ENCODE measurements at regions not wholly inside any gene's neighbourhood (a gene's known extent, or its start where the extent isn't known, plus 50 kb on each side); places are given as distances from the start of the nearest gene placed in this dataset.
A peak's percentile ranks its signal among the peaks of the same experiment; 100 is the strongest.

- H3K4me1 ChIP-seq (ENCODE audit: control insufficient read depth, insufficient read depth, low read length) = peaks cover 14% of the 10 kb centered on the region
- peaks cover 0 to 7% of the 10 kb centered on the region in 2 donors for H3K27me3 ChIP-seq (ENCODE audit: control insufficient read depth in 1 of 2, insufficient read depth in 2 of 2, low read length in 2 of 2)
- H3K27ac ChIP-seq (ENCODE audit: low read length) = no peak overlapping the region
- no peak overlapping the region for H3K9ac ChIP-seq (ENCODE audit: low read length in 2 of 2)
- no peaks in the 10 kb centered on the region for H3K9me3 ChIP-seq (ENCODE audit: control insufficient read depth in 2 of 2, low read length in 2 of 2)
- H3K36me3 ChIP-seq (ENCODE audit: control insufficient read depth in 2 of 2, insufficient read depth in 2 of 2, low read length in 2 of 2) = no peaks in the 10 kb centered on the region
- H3K4me3 ChIP-seq (ENCODE audit: low read length in 2 of 2) = no peak overlapping the region
Measured at GRCh38 chr1:38563942-38564735, 295.4 kb downstream of the RRAGC start.

DNA sequence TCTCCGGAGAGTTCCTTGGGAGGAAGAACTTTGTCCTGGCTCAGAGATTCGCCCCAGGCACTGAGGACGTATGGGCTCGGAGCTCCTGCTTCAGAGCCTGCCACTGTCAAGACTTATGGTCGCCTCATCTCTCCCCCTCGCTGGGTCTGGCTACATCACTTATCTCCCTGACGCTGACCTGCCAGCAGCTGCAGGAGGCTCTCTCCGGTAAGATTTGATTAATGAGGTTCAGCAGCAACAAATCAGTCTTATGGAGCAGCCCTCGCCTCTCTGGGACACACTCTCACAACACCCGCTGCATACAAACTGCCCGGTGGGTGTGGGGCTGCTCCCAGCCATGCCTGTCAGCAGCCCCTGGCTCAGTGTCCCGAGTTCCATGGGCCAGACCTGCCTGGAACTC, 297.8 kb downstream of the RRAGC start:
- Histone ChIP-seq H3K4me3 (ENCODE audit: low read length in 2 of 2) (no peak overlapping the region), H3K27me3 (ENCODE audit: control insufficient read depth in 1 of 2, insufficient read depth in 2 of 2, low read length in 2 of 2) (peaks cover 0 to 7% of the 10 kb centered on the region in 2 donors), H3K9me3 (ENCODE audit: control insufficient read depth in 2 of 2, low read length in 2 of 2) (no peaks in the 10 kb centered on the region), H3K4me1 (ENCODE audit: control insufficient read depth, insufficient read depth, low read length) (peaks cover 16% of the 10 kb centered on the region), H3K9ac (ENCODE audit: low read length in 2 of 2) (no peak overlapping the region), H3K36me3 (ENCODE audit: control insufficient read depth in 2 of 2, insufficient read depth in 2 of 2, low read length in 2 of 2) (no peaks in the 10 kb centered on the region), H3K27ac (ENCODE audit: low read length) (no peak overlapping the region)

DNA sequence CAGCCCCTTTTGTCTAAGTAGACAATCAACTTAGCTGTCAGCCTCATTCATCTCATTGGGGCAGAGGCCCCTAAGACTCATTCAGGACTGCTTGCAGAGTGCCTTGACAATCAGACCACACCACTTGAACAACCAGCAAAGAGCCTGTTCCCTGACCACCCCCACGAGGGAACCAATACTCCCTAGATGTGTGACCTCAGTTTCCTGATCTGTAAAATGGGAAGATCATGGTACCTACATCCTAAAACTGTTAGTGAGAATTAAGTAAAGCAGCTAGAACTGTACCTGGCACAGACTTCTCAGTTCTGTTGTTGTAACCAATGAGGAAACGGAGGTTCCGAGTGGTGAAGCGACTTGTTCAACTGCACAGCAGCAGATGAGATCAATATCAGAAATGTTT, 298.5 kb downstream of the RRAGC start:
- Histone ChIP-seq H3K9ac (ENCODE audit: low read length in 2 of 2) (no peak overlapping the region), H3K27ac (ENCODE audit: low read length) (no peak overlapping the region), H3K36me3 (ENCODE audit: control insufficient read depth in 2 of 2, insufficient read depth in 2 of 2, low read length in 2 of 2) (no peaks in the 10 kb centered on the region), H3K9me3 (ENCODE audit: control insufficient read depth in 2 of 2, low read length in 2 of 2) (no peaks in the 10 kb centered on the region), H3K27me3 (ENCODE audit: control insufficient read depth in 1 of 2, insufficient read depth in 2 of 2, low read length in 2 of 2) (peaks cover 0 to 5% of the 10 kb centered on the region in 2 donors), H3K4me3 (ENCODE audit: low read length in 2 of 2) (no peak overlapping the region), H3K4me1 (ENCODE audit: control insufficient read depth, insufficient read depth, low read length) (peaks cover 16% of the 10 kb centered on the region)

DNA sequence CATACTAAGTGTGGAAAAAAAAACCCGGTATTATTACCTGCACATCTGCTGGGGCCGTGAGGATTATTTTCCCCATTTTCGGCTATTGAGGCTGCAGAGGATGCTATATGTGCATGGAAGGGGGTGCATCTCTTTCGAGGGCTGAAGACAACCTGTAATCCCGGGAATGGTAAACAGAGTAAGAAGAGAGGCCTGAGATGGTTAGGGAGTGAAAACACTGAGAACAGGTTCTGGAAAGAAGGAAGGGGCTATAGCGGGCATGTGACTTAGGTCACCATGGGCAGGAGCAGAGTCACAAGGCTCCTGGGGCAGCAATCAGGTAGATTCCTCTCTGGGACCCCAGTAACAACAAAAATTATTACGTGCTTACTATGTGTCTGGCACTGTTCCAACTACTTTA, 299.1 kb downstream of the RRAGC start:
- Histone ChIP-seq H3K4me1 (ENCODE audit: control insufficient read depth, insufficient read depth, low read length) (peaks cover 16% of the 10 kb centered on the region), H3K27me3 (ENCODE audit: control insufficient read depth in 1 of 2, insufficient read depth in 2 of 2, low read length in 2 of 2) (peaks cover 0 to 5% of the 10 kb centered on the region in 2 donors)

DNA sequence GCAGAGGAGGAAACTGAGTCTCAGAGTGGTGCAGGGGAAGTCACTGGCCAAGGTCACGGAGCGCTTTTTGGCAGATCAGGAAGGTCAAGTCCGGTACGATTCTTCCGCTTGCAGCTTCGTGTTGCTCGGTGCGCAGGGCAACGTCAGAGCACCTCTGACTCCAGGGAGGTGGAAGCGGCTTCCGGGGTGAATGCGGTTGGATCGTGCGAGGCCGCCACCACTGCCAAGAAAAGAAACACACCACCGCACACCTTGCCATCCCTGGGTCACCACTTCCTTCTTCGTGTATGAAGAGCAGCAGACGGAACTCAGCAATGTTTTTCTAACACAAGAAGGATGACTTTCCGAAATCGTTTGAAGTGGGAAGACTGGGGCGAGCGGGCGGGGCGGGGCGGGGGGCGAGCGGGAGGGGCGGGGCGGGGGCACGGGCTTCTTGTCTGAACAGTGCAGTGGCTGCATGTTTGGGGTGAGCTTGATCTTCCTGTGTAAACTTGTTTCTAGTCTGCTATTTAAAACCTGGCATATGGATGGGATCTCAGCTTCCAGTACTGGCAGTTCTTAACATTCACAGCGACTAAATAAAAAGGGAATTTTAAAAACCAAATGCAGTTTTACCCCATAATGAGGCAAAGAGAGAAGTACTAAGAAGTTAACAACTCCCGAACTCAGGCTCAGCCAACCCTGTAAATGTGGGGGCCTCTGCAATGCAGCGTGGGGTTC, 300.0 kb downstream of the RRAGC start:
- Histone ChIP-seq H3K4me3 (ENCODE audit: low read length in 2 of 2) (peak overlapping the region; percentile 54 to 63), H3K27me3 (ENCODE audit: control insufficient read depth in 1 of 2, insufficient read depth in 2 of 2, low read length in 2 of 2) (peaks cover 0 to 5% of the 10 kb centered on the region in 2 donors), H3K36me3 (ENCODE audit: control insufficient read depth in 2 of 2, insufficient read depth in 2 of 2, low read length in 2 of 2) (no peaks in the 10 kb centered on the region), H3K9me3 (ENCODE audit: control insufficient read depth in 2 of 2, low read length in 2 of 2) (no peaks in the 10 kb centered on the region), H3K9ac (ENCODE audit: low read length in 2 of 2) (no peak overlapping the region), H3K27ac (ENCODE audit: low read length) (no peak overlapping the region), H3K4me1 (ENCODE audit: control insufficient read depth, insufficient read depth, low read length) (peaks cover 10% of the 10 kb centered on the region)

More for the DNA sequence above, 299.1 kb downstream of the RRAGC start:
- H3K27ac ChIP-seq (ENCODE audit: low read length) = no peak overlapping the region
- H3K9ac ChIP-seq (ENCODE audit: low read length in 2 of 2) = no peak overlapping the region
- no peaks in the 10 kb centered on the region for H3K36me3 ChIP-seq (ENCODE audit: control insufficient read depth in 2 of 2, insufficient read depth in 2 of 2, low read length in 2 of 2)
- H3K9me3 ChIP-seq (ENCODE audit: control insufficient read depth in 2 of 2, low read length in 2 of 2) = no peaks in the 10 kb centered on the region
- H3K4me3 ChIP-seq (ENCODE audit: low read length in 2 of 2) = no peak overlapping the region

GRCh38 chr1:38558500-38559445, 300.8 kb downstream of the RRAGC start:
- H3K9me3 ChIP-seq (ENCODE audit: control insufficient read depth in 2 of 2, low read length in 2 of 2) = no peaks in the 10 kb centered on the region
- peaks cover 0 to 3% of the 10 kb centered on the region in 2 donors for H3K27me3 ChIP-seq (ENCODE audit: control insufficient read depth in 1 of 2, insufficient read depth in 2 of 2, low read length in 2 of 2)
- no peaks in the 10 kb centered on the region for H3K36me3 ChIP-seq (ENCODE audit: control insufficient read depth in 2 of 2, insufficient read depth in 2 of 2, low read length in 2 of 2)
- H3K27ac ChIP-seq (ENCODE audit: low read length) = no peak overlapping the region
- peak overlapping the region; percentile 54 to 63 for H3K4me3 ChIP-seq (ENCODE audit: low read length in 2 of 2)
- peaks cover 8% of the 10 kb centered on the region for H3K4me1 ChIP-seq (ENCODE audit: control insufficient read depth, insufficient read depth, low read length)
- no peak overlapping the region for H3K9ac ChIP-seq (ENCODE audit: low read length in 2 of 2)

- Histone ChIP-seq H3K9me3 (ENCODE audit: control insufficient read depth in 2 of 2, low read length in 2 of 2) (no peaks in the 10 kb centered on the region), H3K9ac (ENCODE audit: low read length in 2 of 2) (no peak overlapping the region), H3K4me3 (ENCODE audit: low read length in 2 of 2) (no peak overlapping the region), H3K27me3 (ENCODE audit: control insufficient read depth in 1 of 2, insufficient read depth in 2 of 2, low read length in 2 of 2) (peaks cover 0 to 2% of the 10 kb centered on the region in 2 donors), H3K4me1 (ENCODE audit: control insufficient read depth, insufficient read depth, low read length) (peaks cover 8% of the 10 kb centered on the region), H3K27ac (ENCODE audit: low read length) (no peak overlapping the region), H3K36me3 (ENCODE audit: control insufficient read depth in 2 of 2, insufficient read depth in 2 of 2, low read length in 2 of 2) (no peaks in the 10 kb centered on the region)
Measured at GRCh38 chr1:38558055-38558454, 301.5 kb downstream of the RRAGC start.

GRCh38 chr1:38555594-38555993, 304.0 kb downstream of the RRAGC start:
- Histone ChIP-seq H3K36me3 (ENCODE audit: control insufficient read depth in 2 of 2, insufficient read depth in 2 of 2, low read length in 2 of 2) (no peaks in the 10 kb centered on the region), H3K4me3 (ENCODE audit: low read length in 2 of 2) (no peak overlapping the region), H3K27ac (ENCODE audit: low read length) (no peak overlapping the region), H3K9me3 (ENCODE audit: control insufficient read depth in 2 of 2, low read length in 2 of 2) (no peaks in the 10 kb centered on the region), H3K27me3 (ENCODE audit: control insufficient read depth in 1 of 2, insufficient read depth in 2 of 2, low read length in 2 of 2) (peaks cover 0 to 2% of the 10 kb centered on the region in 2 donors), H3K4me1 (ENCODE audit: control insufficient read depth, insufficient read depth, low read length) (peaks cover 8% of the 10 kb centered on the region), H3K9ac (ENCODE audit: low read length in 2 of 2) (no peak overlapping the region)

GRCh38 chr1:38555130-38555529, 304.4 kb downstream of the RRAGC start:
- Histone ChIP-seq H3K27me3 (ENCODE audit: control insufficient read depth in 1 of 2, insufficient read depth in 2 of 2, low read length in 2 of 2) (peaks cover 0 to 2% of the 10 kb centered on the region in 2 donors), H3K9ac (ENCODE audit: low read length in 2 of 2) (no peak overlapping the region), H3K4me3 (ENCODE audit: low read length in 2 of 2) (no peak overlapping the region), H3K4me1 (ENCODE audit: control insufficient read depth, insufficient read depth, low read length) (peaks cover 6% of the 10 kb centered on the region), H3K9me3 (ENCODE audit: control insufficient read depth in 2 of 2, low read length in 2 of 2) (no peaks in the 10 kb centered on the region), H3K36me3 (ENCODE audit: control insufficient read depth in 2 of 2, insufficient read depth in 2 of 2, low read length in 2 of 2) (no peaks in the 10 kb centered on the region), H3K27ac (ENCODE audit: low read length) (no peak overlapping the region)
